ENCODE measurements at regions not wholly inside any gene's neighbourhood (a gene's known extent, or its start where the extent isn't known, plus 50 kb on each side); places are given as distances from the start of the nearest gene placed in this dataset.
A peak's percentile ranks its signal among the peaks of the same experiment; 100 is the strongest.

DNA sequence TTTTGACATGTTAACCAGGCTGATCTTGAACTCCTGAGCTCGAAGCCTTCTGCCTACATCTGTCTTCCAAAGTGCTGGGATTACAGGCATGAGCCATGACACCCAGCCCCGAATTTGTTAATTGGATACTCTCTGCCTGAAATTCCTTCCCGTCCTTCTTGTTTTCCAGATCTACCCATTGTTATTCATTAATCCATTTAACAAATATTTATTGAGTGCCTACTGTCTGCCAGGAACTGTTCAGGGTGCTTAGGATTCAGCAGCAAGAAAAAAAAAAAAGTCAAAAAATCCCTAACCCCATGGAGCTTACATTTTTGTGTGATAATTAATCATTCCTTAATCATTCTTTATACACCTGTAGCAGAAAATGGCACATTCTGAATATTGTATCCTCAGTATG lies 206.8 kb upstream of the FOXD3 start:
- H3K27ac ChIP-seq (ENCODE audit: low read depth, low read length, poor library complexity, severe bottlenecking): no peak overlapping the region
- no TSS peak for BruUV-seq (replicated peaks)
- TF ChIP-seq EZH2 (IDR thresholded peaks at IDR 0.05; ENCODE audit: borderline replicate concordance, low read depth, low read length, poor library complexity, severe bottlenecking): no peak
- TF ChIP-seq, protein P1, sequence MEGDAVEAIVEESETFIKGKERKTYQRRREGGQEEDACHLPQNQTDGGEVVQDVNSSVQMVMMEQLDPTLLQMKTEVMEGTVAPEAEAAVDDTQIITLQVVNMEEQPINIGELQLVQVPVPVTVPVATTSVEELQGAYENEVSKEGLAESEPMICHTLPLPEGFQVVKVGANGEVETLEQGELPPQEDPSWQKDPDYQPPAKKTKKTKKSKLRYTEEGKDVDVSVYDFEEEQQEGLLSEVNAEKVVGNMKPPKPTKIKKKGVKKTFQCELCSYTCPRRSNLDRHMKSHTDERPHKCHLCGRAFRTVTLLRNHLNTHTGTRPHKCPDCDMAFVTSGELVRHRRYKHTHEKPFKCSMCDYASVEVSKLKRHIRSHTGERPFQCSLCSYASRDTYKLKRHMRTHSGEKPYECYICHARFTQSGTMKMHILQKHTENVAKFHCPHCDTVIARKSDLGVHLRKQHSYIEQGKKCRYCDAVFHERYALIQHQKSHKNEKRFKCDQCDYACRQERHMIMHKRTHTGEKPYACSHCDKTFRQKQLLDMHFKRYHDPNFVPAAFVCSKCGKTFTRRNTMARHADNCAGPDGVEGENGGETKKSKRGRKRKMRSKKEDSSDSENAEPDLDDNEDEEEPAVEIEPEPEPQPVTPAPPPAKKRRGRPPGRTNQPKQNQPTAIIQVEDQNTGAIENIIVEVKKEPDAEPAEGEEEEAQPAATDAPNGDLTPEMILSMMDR (conservative IDR thresholded peaks at IDR 0.05; ENCODE audit: low read depth, low read length): no peak
- ChIA-PET CTCF (no interaction called here), POLR2A (ENCODE audit: low non-redundant PET) (interaction anchor here (0.7 kb wide), 1 partner anchor 1340 kb away, joined by 3 read pairs; no protein-coding TSS in a partner anchor)
- no peaks in the 10 kb centered on the region for H3K27me3 ChIP-seq (replicated peaks; ENCODE audit: insufficient read depth, low read depth, low read length, poor library complexity)
- no peaks in the 10 kb centered on the region for H3K9me3 ChIP-seq (ENCODE audit: low read depth, low read length, poor library complexity, severe bottlenecking)
- no peak overlapping the region for H3K4me3 ChIP-seq (ENCODE audit: low read depth, low read length, poor library complexity, severe bottlenecking)
- H3K4me1 ChIP-seq (ENCODE audit: insufficient read depth, low read length, poor library complexity, severe bottlenecking): peaks cover 6% of the 10 kb centered on the region
- H3K36me3 ChIP-seq (ENCODE audit: insufficient read depth, low read length, poor library complexity, severe bottlenecking): no peaks in the 10 kb centered on the region
- intact Hi-C loops (cut with micrococcal nuclease; ENCODE audit: unreplicated experiment): no loop called here
- DNase-seq (ENCODE audit: low spot score): no peak

DNA sequence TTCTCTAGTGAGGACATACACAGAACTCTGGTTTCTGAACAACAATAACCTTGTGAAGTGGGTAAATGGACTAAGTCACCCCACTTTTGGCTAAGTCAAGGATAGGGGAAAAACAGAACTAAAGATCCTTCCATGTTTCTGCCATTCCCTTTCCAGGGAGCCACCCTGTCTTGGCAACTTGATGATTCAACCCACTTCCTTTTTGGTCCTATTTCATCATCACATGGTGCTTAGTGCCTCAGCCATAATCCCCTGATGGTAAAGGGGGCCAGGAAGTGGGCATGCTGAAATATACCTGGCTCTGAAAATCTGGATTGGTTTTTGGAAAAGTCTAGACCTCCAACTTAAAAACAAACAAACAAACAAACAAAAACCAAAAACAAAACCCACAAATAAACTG lies 206.4 kb upstream of the FOXD3 start:
- Histone ChIP-seq H3K27me3 (replicated peaks; ENCODE audit: insufficient read depth, low read depth, low read length, poor library complexity) (no peaks in the 10 kb centered on the region), H3K36me3 (ENCODE audit: insufficient read depth, low read length, poor library complexity, severe bottlenecking) (no peaks in the 10 kb centered on the region), H3K4me1 (ENCODE audit: insufficient read depth, low read length, poor library complexity, severe bottlenecking) (peaks cover 6% of the 10 kb centered on the region), H3K4me3 (ENCODE audit: low read depth, low read length, poor library complexity, severe bottlenecking) (no peak overlapping the region), H3K27ac (ENCODE audit: low read depth, low read length, poor library complexity, severe bottlenecking) (no peak overlapping the region), H3K9me3 (ENCODE audit: low read depth, low read length, poor library complexity, severe bottlenecking) (no peaks in the 10 kb centered on the region)
- CTCF ChIA-PET: no interaction called here
- peak; percentile 51 for DNase-seq (ENCODE audit: low spot score)
- POLR2A ChIA-PET (ENCODE audit: low non-redundant PET): interaction anchor here (0.7 kb wide), 1 partner anchor 1339 kb away, joined by 3 read pairs; no protein-coding TSS in a partner anchor
- intact Hi-C loops (cut with micrococcal nuclease; ENCODE audit: unreplicated experiment): no loop called here
- no peak for TF ChIP-seq EZH2 (IDR thresholded peaks at IDR 0.05; ENCODE audit: borderline replicate concordance, low read depth, low read length, poor library complexity, severe bottlenecking)
- no TSS peak for BruUV-seq (replicated peaks)

DNA sequence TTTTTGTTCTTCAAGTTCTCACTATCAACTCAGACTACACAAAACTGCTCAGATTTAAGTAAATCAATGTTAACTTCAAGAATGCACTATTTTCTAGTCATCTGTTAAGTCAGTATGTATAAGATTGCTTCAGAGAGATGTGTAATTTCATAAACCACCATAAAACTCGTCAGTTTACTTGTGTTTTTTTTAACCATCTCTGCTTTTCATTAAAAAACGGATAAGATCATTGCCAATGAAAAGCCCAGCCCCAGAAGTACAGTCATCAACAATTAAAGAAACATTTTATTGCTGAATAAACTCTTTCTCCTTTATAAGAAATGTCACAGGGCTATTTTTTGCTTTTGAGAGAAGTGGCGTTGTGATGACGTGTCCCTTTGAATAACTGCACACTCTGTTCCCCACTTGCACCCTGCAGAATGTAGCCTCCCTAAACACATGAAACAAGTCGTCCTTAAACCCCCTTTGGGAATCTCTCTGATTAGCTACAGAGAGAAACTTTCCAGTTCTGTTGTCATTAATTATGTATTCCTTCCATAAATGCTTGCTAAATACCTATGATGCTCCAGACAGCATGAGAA lies 202.7 kb upstream of the FOXD3 start:
- H3K27me3 ChIP-seq (replicated peaks; ENCODE audit: insufficient read depth, low read depth, low read length, poor library complexity): no peaks in the 10 kb centered on the region
- TF ChIP-seq, protein P1 (conservative IDR thresholded peaks at IDR 0.05; ENCODE audit: low read depth, low read length): no peak
- no peak for TF ChIP-seq EZH2 (IDR thresholded peaks at IDR 0.05; ENCODE audit: borderline replicate concordance, low read depth, low read length, poor library complexity, severe bottlenecking)
- H3K27ac ChIP-seq (ENCODE audit: low read depth, low read length, poor library complexity, severe bottlenecking): no peak overlapping the region
- H3K4me1 ChIP-seq (ENCODE audit: insufficient read depth, low read length, poor library complexity, severe bottlenecking): peaks cover 8% of the 10 kb centered on the region
- intact Hi-C loops (cut with micrococcal nuclease; ENCODE audit: unreplicated experiment): no loop called here
- no peaks in the 10 kb centered on the region for H3K9me3 ChIP-seq (ENCODE audit: low read depth, low read length, poor library complexity, severe bottlenecking)
- H3K4me3 ChIP-seq (ENCODE audit: low read depth, low read length, poor library complexity, severe bottlenecking): no peak overlapping the region
- H3K36me3 ChIP-seq (ENCODE audit: insufficient read depth, low read length, poor library complexity, severe bottlenecking): no peaks in the 10 kb centered on the region
- BruUV-seq (replicated peaks): no TSS peak
- CTCF ChIA-PET: no interaction called here
- DNase-seq (ENCODE audit: low spot score): no peak
- POLR2A ChIA-PET (ENCODE audit: low non-redundant PET): no interaction called here

DNA sequence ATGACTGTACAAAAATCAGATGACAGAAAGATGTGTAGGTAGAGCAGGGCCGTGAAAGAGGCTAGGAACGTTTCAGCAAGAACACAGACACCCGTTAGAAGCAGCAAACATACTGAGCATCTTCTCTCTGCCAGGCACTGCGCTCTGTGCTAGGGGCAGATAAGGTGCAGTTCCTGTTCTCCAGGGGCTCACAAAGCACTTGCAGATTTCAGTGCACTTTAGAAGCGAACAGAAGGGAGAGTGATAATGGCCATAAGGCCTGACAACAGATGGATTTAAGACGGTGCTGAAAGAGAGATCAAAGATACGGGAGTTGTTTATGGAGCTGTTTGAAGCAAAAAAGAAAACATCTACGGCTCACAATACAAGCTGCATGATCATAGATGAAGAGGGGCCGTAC lies 200.3 kb upstream of the FOXD3 start:
- Histone ChIP-seq H3K4me1 (ENCODE audit: insufficient read depth, low read length, poor library complexity, severe bottlenecking) (peaks cover 5% of the 10 kb centered on the region), H3K27ac (ENCODE audit: low read depth, low read length, poor library complexity, severe bottlenecking) (no peak overlapping the region), H3K4me3 (ENCODE audit: low read depth, low read length, poor library complexity, severe bottlenecking) (no peak overlapping the region), H3K36me3 (ENCODE audit: insufficient read depth, low read length, poor library complexity, severe bottlenecking) (no peaks in the 10 kb centered on the region), H3K27me3 (replicated peaks; ENCODE audit: insufficient read depth, low read depth, low read length, poor library complexity) (no peaks in the 10 kb centered on the region), H3K9me3 (ENCODE audit: low read depth, low read length, poor library complexity, severe bottlenecking) (no peaks in the 10 kb centered on the region)
- no peak for TF ChIP-seq EZH2 (IDR thresholded peaks at IDR 0.05; ENCODE audit: borderline replicate concordance, low read depth, low read length, poor library complexity, severe bottlenecking)
- TF ChIP-seq, protein P1 (conservative IDR thresholded peaks at IDR 0.05; ENCODE audit: low read depth, low read length): no peak
- ChIA-PET CTCF (no interaction called here), POLR2A (ENCODE audit: low non-redundant PET) (no interaction called here)
- intact Hi-C loops (cut with micrococcal nuclease; ENCODE audit: unreplicated experiment): no loop called here
- BruUV-seq (replicated peaks): no TSS peak
- DNase-seq (ENCODE audit: low spot score): no peak

Data from A673 (cell line).